Loucy (cell line): ENCODE measurements at regions not wholly inside any gene's neighbourhood (a gene's known extent, or its start where the extent isn't known, plus 50 kb on each side); places are given as distances from the start of the nearest gene placed in this dataset.

Source experiments
- CTCF ChIP-seq: fragments of 200-600 bp; sonication (generic); conservative IDR thresholded peaks from 2 replicates; pipeline ENCODE4 v1.5.1; 2014; ENCODE audit warnings: mild to moderate bottlenecking, antibody characterized with exemption, low read length
- EZH2phosphoT487 ChIP-seq: fragments of 200-600 bp; IDR thresholded peaks from 2 replicates; pipeline ENCODE4 v1.6.1; 2018; ENCODE audit warnings: antibody characterized with exemption, mild to moderate bottlenecking, moderate library complexity, borderline replicate concordance

DNA sequence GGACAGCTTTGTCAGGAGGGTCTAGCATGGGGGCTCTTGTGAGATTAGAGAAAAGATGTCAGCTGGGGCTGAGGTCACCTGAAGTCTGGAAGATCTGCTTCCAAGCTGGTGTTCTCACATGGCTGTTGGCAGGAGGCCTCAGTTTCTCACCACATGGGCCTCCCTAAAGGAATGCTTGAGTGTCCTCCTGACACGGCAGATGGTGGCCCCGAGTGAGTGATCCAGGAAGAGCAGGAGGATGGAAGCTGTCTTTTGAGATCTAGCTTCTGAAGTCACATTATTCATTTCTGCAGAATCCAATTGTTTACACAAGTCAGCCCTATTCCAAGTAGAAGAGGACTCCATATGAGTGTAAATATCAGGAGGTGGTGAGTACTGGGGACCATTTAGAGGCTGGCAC lies 344.0 kb upstream of the PROK2 start:
- no peak for TF ChIP-seq CTCF
- TF ChIP-seq EZH2phosphoT487 = no peak
